CD4-positive, alpha-beta T cell treated with Interleukin-4 for 1 hour (primary cell): ENCODE measurements at regions not wholly inside any gene's neighbourhood (a gene's known extent, or its start where the extent isn't known, plus 50 kb on each side); places are given as distances from the start of the nearest gene placed in this dataset.

ENCODE experiments used
- DNase-seq, 2 donors: peaks; one replicate each; pipeline ENCODE4 v3.0.0-alpha.2; 2020 to 2022

- DNase-seq = no peak
Observed at GRCh38 chr2:236940916-236941520, 144.7 kb upstream of the COPS8 start.

GRCh38 chr2:236941551-236941950 lies 144.1 kb upstream of the COPS8 start:
- DNase-seq = no peak

- no peak for DNase-seq
Observed at GRCh38 chr2:236942554-236942953, 143.1 kb upstream of the COPS8 start.

GRCh38 chr2:236943068-236943467 lies 142.6 kb upstream of the COPS8 start:
- DNase-seq = no peak

- DNase-seq = no peak
Observed at GRCh38 chr2:236943841-236944513, 141.7 kb upstream of the COPS8 start.

- DNase-seq = no peak
Observed at GRCh38 chr2:236944561-236944960, 141.1 kb upstream of the COPS8 start.

GRCh38 chr2:236945431-236946016 lies 140.2 kb upstream of the COPS8 start:
- DNase-seq = no peak

GRCh38 chr2:236946871-236947270 lies 138.8 kb upstream of the COPS8 start:
- no peak for DNase-seq

- no peak for DNase-seq
Observed at GRCh38 chr2:236947294-236947693, 138.4 kb upstream of the COPS8 start.

GRCh38 chr2:236947896-236948295 lies 137.8 kb upstream of the COPS8 start:
- DNase-seq = no peak

GRCh38 chr2:236949089-236949905 lies 136.4 kb upstream of the COPS8 start:
- no peak for DNase-seq

GRCh38 chr2:236951830-236952475 lies 133.7 kb upstream of the COPS8 start:
- no peak for DNase-seq

GRCh38 chr2:236954641-236955040 lies 131.0 kb upstream of the COPS8 start:
- no peak for DNase-seq

GRCh38 chr2:236955521-236956030 lies 130.1 kb upstream of the COPS8 start:
- DNase-seq = no peak

GRCh38 chr2:236956031-236956618 lies 129.6 kb upstream of the COPS8 start:
- DNase-seq = no peak

- no peak for DNase-seq
Observed at GRCh38 chr2:236956641-236957040, 129.0 kb upstream of the COPS8 start.

- DNase-seq = no peak
Observed at GRCh38 chr2:236959036-236959435, 126.7 kb upstream of the COPS8 start.

GRCh38 chr2:236959876-236960275 lies 125.8 kb upstream of the COPS8 start:
- no peak for DNase-seq

- no peak for DNase-seq
Observed at GRCh38 chr2:236960531-236960930, 125.2 kb upstream of the COPS8 start.

GRCh38 chr2:236962816-236963215 lies 122.9 kb upstream of the COPS8 start:
- no peak for DNase-seq

GRCh38 chr2:236963631-236964182 lies 122.0 kb upstream of the COPS8 start:
- no peak for DNase-seq

GRCh38 chr2:236964291-236964690 lies 121.4 kb upstream of the COPS8 start:
- DNase-seq = no peak
